NT2/D1 (cell line): ENCODE measurements at regions not wholly inside any gene's neighbourhood (a gene's known extent, or its start where the extent isn't known, plus 50 kb on each side); places are given as distances from the start of the nearest gene placed in this dataset.

Source experiments
- YY1 ChIP-seq: IDR thresholded peaks from 2 replicates; pipeline ENCODE4 v1.6.1; 2011; ENCODE audit not compliant: insufficient read length, insufficient read depth
- ZNF274 ChIP-seq: IDR thresholded peaks from 2 replicates; pipeline ENCODE4 v1.6.1; 2011; ENCODE audit warnings: mild to moderate bottlenecking, low read depth, low read length

- TF ChIP-seq YY1 (no peak), ZNF274 (no peak)
These were observed 63.5 kb upstream of the MBIP start for GRCh38 chr14:36383767-36384431.
